BJ (cell line): ENCODE measurements at regions not wholly inside any gene's neighbourhood (a gene's known extent, or its start where the extent isn't known, plus 50 kb on each side); places are given as distances from the start of the nearest gene placed in this dataset.

Source experiments
- CTCF ChIA-PET: fragments of 350-600 bp; formaldehyde crosslinking; extraction: SDS; loops from one replicate; lab custom pipeline; 2021; ENCODE audit warnings: antibody characterized with exemption, inconsistent platforms; lab: Yijun Ruan, JAX
- POLR2A ChIA-PET: fragments of 300-600 bp; sonication (Branson Sonifier 250); formaldehyde crosslinking; extraction: SDS; loops from one replicate; lab custom pipeline; 2021; ENCODE audit warnings: antibody characterized with exemption; lab: Charles Lee
- DNase-seq: peaks from one replicate; pipeline ENCODE4 v3.0.0-alpha.2; 2011; ENCODE audit warnings: low read depth
- H3K27me3 ChIP-seq: 2 replicates; pipeline ENCODE4 v1.6.0; 2011; ENCODE audit warnings: low read length; ENCODE audit not compliant: control insufficient read depth, insufficient read depth
- H3K36me3 ChIP-seq: 2 replicates; pipeline ENCODE4 v1.5.1; 2011; ENCODE audit warnings: low read length; ENCODE audit not compliant: control insufficient read depth, insufficient read depth
- H3K4me3 ChIP-seq: 2 replicates; pipeline ENCODE4 v1.5.1; 2011; ENCODE audit warnings: low read depth, mild to moderate bottlenecking, control low read depth, low read length
- CTCF ChIP-seq: IDR thresholded peaks from 2 replicates; pipeline ENCODE4 v1.5.1; 2011; ENCODE audit warnings: low read depth, mild to moderate bottlenecking, control low read depth, inconsistent platforms, low read length, moderate library complexity; ENCODE audit not compliant: insufficient read depth

- Histone ChIP-seq H3K27me3 (no peaks in the 10 kb centered on the region), H3K36me3 (no peaks in the 10 kb centered on the region), H3K4me3 (no peak overlapping the region)
- CTCF ChIA-PET = no interaction called here
- TF ChIP-seq CTCF = no peak
- DNase-seq = no peak
- POLR2A ChIA-PET = no interaction called here
Observed at GRCh38 chr9:86168256-86168655, 68.9 kb upstream of the GOLM1 start.

GRCh38 chr9:86166546-86166945 is 67.2 kb upstream of the GOLM1 start:
- Histone ChIP-seq H3K4me3 (no peak overlapping the region), H3K27me3 (no peaks in the 10 kb centered on the region), H3K36me3 (no peaks in the 10 kb centered on the region)
- ChIA-PET CTCF (interaction anchor here (0.5 kb wide), 1 partner anchor 36 kb away, joined by 4 read pairs; no protein-coding TSS in a partner anchor), POLR2A (no interaction called here)
- DNase-seq = no peak
- no peak for TF ChIP-seq CTCF

GRCh38 chr9:86163503-86163902 is 64.1 kb upstream of the GOLM1 start:
- ChIA-PET POLR2A (no interaction called here), CTCF (no interaction called here)
- no peak for DNase-seq
- TF ChIP-seq CTCF = no peak
- no peaks in the 10 kb centered on the region for H3K36me3 ChIP-seq
- no peak overlapping the region for H3K4me3 ChIP-seq
- H3K27me3 ChIP-seq = no peaks in the 10 kb centered on the region
